ENCODE measurements at regions not wholly inside any gene's neighbourhood (a gene's known extent, or its start where the extent isn't known, plus 50 kb on each side); places are given as distances from the start of the nearest gene placed in this dataset.
"Not testable (repeated sequence)": the region's sequence is repeated elsewhere in the genome, so short reads cannot be mapped to it uniquely, and the experiment has no call there.

DNA sequence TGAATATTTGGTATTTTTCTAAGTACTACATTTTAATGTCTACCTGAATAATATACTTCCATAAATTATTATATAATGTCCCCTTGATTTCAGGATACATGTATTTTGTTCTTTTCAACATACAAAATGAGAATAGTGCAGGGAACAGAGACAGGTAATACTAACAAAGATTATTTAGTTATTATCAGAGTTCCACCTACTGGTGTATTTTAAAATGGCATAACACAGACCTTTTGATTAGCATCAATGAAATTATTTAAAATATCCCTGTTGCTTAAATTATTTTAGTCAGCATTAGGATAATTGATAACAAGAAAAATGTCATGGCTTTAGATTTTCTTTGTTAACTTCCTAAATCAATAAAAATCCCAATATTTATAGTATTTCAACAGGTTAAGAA lies 184.0 kb downstream of the PRDM13 start:
- ChIA-PET POLR2A (no interaction called here), CTCF (no interaction called here)

- CTCF ChIA-PET = no interaction called here
- POLR2A ChIA-PET = no interaction called here
Observed at GRCh38 chr6:99801805-99802204, 192.2 kb downstream of the MCHR2 start.

- ChIA-PET POLR2A (no interaction called here), CTCF (no interaction called here)
Observed at GRCh38 chr6:99802396-99803031, 191.5 kb downstream of the MCHR2 start.

- ChIA-PET POLR2A (no interaction called here), CTCF (no interaction called here)
Observed at GRCh38 chr6:99808992-99809391, 185.0 kb downstream of the MCHR2 start.

DNA sequence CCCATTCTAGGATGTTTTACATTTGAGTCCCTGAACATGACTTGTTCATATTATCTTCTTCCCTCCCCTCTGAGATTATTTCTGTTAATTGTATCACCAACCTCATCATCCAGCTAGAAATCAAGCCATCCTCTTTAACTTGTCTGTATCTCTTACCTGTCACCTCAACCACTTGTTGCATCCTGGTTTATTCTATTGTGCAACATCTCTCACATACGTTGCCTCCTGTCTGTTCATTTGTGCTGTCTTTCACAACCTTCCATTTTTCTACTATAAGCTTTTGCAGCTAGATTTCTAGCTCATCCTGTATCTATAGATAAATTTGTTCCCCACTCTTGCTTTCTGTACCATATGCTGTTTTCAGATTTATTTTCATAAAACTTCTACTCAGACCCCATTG lies 183.7 kb downstream of the MCHR2 start:
- CTCF ChIA-PET = no interaction called here
- POLR2A ChIA-PET = no interaction called here

DNA sequence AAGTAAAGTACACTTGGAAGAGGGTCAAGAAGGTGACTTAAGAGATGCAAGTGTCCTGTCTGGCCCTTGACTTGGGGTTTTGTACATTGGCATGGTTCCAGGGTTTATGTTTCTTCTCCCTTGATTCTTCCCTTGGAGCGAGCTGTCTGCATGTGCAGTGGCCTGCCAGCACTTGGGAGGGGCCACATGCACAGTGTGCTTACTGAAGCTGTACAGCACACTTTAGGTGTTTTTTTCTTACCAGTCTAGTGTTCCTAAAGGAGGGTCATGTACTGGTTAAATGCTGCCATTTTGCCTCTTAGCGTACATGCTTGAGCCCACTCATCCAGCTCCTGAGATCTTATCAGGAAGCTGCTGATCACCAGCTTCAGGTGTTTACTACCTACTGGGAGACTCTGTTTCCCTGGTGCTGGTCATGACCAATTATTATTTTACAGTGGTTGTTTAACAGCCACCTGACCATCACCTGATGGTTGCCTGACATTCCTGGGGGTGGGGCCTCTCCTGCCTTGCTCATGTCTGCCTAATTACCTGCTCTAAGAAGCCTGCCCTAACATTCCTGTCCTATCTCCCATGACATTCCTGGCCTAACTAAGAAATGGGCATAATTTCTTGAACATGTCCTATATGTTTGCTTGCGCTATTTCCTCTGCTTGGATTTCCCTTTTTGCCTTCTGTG lies 182.9 kb downstream of the MCHR2 start:
- CTCF ChIA-PET = no interaction called here

GRCh38 chr6:99811636-99812035 lies 182.4 kb downstream of the MCHR2 start:
- ChIA-PET CTCF (no interaction called here), POLR2A (no interaction called here)

More for the DNA sequence above, 182.9 kb downstream of the MCHR2 start:
- POLR2A ChIA-PET = no interaction called here

DNA sequence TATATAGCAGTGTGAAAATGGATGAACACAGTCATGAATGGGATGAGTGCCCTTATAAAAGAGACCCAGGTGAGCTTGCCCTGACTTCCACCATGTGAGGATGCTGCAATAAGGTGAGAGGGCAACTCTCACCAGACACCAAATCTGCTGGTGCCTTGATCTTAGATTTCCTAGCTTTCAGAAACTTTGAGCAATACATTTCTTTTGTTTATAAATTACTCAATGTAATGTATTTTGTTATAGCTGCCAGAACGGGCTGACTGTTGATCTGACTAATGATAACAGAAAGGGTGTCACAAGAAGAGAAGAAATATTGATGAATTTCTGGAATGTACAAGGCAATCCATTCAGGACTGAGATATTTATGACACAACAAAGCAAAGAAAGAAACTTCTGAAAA lies 180.5 kb downstream of the MCHR2 start:
- POLR2A ChIA-PET = no interaction called here
- CTCF ChIA-PET = no interaction called here

DNA sequence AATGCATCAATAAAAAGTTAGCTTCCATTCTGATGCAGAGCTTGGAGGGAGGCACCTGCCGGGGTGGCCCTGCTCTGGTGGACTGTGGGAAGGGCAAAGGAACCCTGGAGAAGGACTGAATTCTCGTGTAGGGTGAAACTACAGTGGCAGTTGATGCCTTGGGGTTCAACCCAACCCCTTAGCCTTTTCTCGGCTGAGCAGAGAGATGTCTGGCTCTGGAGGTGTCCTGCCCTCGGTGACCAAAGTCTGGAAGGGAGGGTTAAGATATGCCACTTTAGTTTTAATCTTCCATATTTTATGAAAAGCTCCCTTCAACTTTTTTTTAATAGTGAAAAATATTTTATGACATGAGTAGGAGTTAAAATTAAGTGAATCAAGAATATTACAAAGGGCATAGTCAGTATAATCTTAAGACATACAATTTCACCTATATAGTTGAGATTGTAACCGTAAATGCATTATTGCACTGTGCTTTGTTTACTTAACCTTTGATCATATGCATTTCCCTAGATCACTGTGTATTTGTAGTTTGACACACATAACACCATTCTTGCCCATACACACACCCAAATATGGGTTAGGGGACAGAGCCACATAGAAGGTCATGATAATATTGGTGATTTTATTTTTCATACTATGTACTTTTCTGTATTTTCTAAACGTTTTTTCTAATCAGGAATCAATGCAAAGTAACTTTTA lies 179.6 kb downstream of the MCHR2 start:
- ChIA-PET CTCF (no interaction called here), POLR2A (no interaction called here)

GRCh38 chr6:99816795-99817194 lies 177.2 kb downstream of the MCHR2 start:
- POLR2A ChIA-PET = no interaction called here
- CTCF ChIA-PET = no interaction called here

DNA sequence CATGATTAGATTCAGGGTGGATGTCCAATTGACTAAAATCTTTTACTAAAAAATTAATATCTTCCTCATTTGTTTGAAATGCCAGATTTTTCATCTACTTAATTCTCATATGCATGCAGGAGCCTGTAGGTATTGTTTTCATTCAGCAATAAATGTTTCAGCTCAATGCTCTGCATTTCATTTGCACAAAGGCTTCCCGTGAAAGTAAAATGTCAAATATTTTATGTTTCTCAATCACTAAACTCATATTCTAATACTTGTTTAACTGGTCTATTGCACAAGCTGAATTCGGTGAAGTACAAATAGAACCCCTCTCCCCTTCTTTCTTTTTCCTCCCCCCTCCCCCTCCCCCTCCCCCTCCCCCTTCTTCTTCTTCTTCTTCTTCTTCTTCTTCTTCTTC lies 175.9 kb downstream of the MCHR2 start:
- ChIA-PET CTCF (no interaction called here), POLR2A (no interaction called here)

DNA sequence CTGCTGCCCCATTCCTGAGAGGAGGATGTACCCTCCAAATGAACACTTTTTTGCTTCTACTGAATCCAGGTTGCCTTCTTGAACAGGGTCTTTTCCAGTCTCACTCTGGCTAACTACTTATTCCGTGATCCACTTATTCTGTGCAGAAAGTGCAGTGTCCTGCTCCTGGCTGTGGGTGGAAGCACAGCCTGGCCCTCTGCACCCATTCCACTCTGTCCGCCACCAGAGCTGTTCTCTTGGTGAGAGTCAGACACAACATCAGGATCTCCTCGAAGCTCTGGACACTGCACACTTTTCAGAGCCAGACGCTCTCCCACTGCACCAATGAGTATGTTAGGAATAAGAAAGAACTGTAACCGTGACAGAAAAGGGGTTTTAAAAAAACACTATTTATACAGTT lies 174.2 kb downstream of the MCHR2 start:
- POLR2A ChIA-PET = no interaction called here

DNA sequence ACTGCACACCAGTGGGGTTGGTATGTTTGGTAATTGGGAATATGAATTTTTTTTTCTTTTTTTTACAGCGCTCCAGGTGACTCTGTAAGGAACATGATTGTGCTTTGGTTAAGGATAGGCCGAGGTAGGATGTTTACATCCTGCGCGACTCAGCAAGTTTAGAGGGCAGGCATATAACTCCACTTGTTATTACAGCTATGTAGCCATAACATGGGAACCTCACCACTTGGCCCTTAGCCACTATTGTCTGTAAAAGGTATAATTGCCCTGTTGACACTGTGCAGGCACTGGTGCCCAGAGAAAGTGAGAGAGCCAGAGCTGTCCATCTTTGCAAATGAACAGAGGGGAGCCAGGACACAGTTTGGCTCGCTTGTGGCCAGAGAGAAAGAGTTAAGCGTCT lies 172.9 kb downstream of the MCHR2 start:
- POLR2A ChIA-PET = no interaction called here

More for the DNA sequence above, 174.2 kb downstream of the MCHR2 start:
- CTCF ChIA-PET = no interaction called here

DNA sequence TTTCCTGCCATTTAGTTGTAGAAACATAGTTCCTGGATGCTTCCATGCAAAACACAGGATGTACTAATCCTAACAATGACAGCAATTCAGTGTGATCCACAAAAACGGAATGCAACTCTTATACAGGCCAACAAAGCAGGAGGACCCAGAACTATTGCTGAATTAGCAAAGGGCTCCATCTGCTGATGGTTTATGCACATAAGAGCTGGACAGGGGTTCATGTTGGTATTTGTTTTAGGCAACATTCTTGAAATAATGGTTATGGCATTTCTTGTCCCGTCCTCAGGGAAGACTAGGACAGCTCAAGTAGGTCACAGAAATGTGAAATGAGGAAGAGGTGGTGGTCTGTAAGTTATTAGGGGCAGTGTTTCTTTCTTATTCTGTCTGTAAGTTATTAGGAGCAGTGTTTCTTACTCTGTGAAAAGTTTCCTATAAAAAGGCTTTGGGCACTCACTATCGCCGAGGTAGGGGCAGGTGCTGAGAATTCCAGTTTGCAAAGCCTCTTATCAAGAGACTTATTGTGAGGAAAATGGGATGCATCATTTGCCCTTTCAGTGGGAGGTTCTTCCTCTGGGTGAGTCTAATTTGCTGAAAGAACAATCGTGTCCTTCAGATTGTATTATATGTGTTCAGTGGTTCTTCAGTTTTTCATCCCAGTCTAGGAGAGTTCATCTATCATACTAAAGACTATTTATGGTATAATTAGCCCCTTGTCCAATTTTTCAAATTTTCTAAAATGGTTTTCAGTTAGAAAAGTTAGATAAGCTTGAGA lies 171.1 kb downstream of the MCHR2 start:
- ChIA-PET POLR2A (no interaction called here), CTCF (interaction anchor here (0.7 kb wide), 1 partner anchor 31 kb away, joined by 4 read pairs; no protein-coding TSS in a partner anchor)

More for the DNA sequence above, 172.9 kb downstream of the MCHR2 start:
- CTCF ChIA-PET = interaction anchor here (0.6 kb wide), 1 partner anchor 479 kb away, joined by 3 read pairs; no protein-coding TSS in a partner anchor

DNA sequence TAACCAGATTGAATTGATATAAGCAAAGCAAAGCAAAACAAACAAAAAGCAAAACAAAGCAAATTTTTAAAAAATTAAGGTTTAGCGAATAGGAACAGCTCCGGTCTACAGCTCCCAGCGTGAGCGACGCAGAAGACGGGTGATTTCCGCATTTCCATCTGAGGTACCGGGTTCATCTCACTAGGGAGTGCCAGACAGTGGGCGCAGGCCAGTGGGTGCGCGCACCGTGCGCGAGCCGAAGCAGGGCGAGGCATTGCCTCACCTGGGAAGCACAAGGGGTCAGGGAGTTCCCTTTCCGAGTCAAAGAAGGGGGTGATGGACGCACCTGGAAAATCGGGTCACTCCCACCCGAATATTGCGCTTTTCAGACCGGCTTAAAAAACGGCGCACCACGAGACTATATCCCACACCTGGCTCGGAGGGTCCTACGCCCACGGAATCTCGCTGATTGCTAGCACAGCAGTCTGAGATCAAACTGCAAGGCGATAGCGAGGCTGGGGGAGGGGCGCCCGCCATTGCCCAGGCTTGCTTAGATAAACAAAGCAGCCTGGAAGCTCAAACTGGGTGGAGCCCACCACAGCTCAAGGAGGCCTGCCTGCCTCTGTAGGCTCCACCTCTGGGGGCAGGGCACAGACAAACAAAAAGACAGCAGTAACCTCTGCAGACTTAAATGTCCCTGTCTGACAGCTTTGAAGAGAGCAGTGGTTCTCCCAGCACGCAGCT lies 170.3 kb downstream of the MCHR2 start:
- POLR2A ChIA-PET, CTCF ChIA-PET: not testable (repeated sequence)

GRCh38 chr6:99833034-99833433 lies 161.0 kb downstream of the MCHR2 start:
- ChIA-PET CTCF (no interaction called here), POLR2A (no interaction called here)

DNA sequence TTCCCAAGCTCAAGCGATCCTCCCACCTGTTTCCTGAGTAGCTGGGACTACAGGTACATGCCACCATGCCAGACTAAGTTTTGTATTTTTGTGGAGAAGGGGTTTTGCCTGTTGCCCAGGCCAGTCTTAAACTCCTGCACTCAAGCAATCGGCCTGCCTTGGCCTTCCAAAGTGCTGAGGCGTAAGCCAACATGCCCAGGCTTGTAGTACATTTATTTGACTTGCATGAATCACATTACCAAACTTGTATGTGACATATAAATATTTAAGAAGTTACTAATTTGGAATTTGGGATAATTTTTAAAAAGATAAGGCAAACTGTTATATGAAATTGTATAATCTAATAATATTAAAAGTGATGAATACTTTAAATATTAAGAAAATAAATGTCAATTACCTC lies 157.6 kb downstream of the MCHR2 start:
- ChIA-PET CTCF (no interaction called here), POLR2A (no interaction called here)

DNA sequence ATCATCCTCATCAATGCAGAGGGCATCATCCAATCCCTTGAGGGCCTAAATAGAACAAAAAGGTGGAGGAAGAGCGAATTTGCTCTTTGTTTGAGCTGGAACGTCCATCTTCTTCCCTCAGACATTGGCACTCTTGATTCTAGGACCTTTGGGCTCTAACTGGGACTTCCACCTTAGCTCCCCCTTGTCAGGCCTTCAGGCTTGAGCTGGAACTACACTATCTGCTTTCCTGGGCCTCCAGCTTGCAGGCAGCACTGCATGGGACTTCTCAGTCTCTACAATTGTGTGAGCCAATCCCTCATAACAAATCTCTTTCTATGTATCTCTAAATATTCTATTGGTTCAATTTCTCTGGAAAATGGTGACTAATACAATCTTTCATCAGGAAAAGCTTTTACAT lies 155.4 kb downstream of the MCHR2 start:
- CTCF ChIA-PET = no interaction called here
- POLR2A ChIA-PET = no interaction called here

DNA sequence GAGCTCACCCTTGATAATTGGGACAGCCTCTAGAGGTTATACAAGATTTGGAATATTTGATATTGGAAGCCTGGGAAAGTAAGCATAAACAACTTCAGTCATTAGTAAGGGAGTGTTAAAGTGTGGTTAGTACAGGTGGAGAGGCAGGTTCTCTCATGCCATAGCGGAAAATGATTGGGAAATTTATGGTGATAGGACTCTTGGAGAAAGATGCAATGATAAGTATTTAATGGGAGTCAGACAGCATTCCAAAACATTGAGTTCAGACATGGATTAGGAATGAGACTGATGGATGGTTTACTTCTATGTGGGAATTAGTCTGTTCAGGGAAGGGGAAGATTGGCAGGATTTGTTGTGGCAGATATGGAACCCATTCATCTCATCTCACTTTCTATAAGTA lies 152.7 kb downstream of the MCHR2 start:
- POLR2A ChIA-PET = no interaction called here
- CTCF ChIA-PET = no interaction called here

DNA sequence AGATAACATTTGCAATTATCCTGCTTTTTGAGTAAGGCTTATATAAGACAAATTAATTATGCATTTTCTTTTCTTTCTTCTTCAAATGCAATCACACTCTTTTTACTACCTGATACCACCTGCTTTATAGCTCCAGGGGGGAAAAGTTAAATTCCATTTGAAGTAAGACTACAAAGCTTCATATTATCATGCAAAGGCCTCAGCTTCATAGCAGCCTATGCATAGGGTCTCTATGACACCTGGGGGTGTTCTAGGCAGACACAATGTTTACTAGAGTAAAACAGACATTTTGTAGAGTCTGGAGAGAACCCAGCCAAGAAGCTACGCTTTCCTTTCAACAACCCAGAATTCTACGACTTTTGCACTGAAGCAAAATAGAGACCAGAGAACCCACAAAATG lies 148.0 kb downstream of the MCHR2 start:
- POLR2A ChIA-PET = no interaction called here
- CTCF ChIA-PET = no interaction called here

Data from activated CD8-positive, alpha-beta memory T cell treated with anti-CD3 and anti-CD28 coated beads for 36 hours (primary cell).